GM12891 (cell line): ENCODE measurements at regions not wholly inside any gene's neighbourhood (a gene's known extent, or its start where the extent isn't known, plus 50 kb on each side); places are given as distances from the start of the nearest gene placed in this dataset.

ENCODE experiments used
- PAX5 ChIP-seq: IDR thresholded peaks from 2 replicates; pipeline ENCODE4 v1.6.1; 2011; ENCODE audit warnings: low read length, moderate library complexity, mild to moderate bottlenecking; ENCODE audit not compliant: insufficient read depth, severe bottlenecking
- POLR2A ChIP-seq: IDR thresholded peaks from 2 replicates; pipeline ENCODE4 v1.6.1; 2011; ENCODE audit warnings: low read depth, low read length, control low read depth
- POLR2AphosphoS5 ChIP-seq: IDR thresholded peaks from 2 replicates; pipeline ENCODE4 v1.6.1; 2011; ENCODE audit warnings: low read depth, low read length, control low read depth
- POU2F2 ChIP-seq: IDR thresholded peaks from 2 replicates; pipeline ENCODE4 v1.6.1; 2011; ENCODE audit warnings: low read depth, mild to moderate bottlenecking, control low read depth, low read length, moderate library complexity
- SPI1 ChIP-seq: IDR thresholded peaks from 2 replicates; pipeline ENCODE4 v1.6.1; 2011; ENCODE audit warnings: low read depth, low read length, control low read depth

DNA sequence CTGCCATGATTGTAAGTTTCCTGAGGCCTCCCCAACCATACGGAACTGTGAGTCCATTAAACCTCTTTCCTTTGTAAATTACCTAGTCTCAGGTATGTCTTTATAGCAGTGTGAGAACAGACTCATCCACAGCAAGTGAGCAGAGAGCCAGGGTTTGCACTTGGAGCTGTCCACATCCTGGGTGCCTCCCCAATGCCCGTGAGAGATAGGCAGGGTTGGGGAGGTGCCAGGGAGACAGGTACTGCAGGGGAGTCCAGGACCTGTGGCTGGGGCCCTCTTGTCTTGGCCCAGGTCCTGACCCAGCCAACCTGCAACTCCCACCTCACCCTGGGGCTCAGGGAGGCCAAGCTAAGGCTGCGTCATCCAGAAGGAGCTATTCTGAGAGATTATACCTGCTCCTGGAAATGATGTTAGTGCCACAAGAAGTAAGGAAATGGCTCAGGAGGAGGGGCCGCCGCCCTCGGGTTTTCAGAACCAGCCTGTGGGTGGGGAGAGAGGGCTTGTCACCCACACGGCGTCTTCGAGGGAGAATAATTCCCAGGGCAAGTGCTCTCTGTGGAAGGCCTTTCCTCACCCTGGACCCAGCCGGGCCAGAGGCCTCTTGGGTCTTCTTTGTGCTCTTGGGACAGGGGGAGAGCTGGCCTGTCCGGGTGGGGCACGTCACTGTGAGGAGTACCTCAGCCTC, 66.5 kb downstream of the ADRA2C start:
- TF ChIP-seq POLR2AphosphoS5 (no peak), POLR2A (no peak), SPI1 (no peak), POU2F2 (no peak), PAX5 (no peak)
